ENCODE measurements at regions not wholly inside any gene's neighbourhood (a gene's known extent, or its start where the extent isn't known, plus 50 kb on each side); places are given as distances from the start of the nearest gene placed in this dataset.

DNA sequence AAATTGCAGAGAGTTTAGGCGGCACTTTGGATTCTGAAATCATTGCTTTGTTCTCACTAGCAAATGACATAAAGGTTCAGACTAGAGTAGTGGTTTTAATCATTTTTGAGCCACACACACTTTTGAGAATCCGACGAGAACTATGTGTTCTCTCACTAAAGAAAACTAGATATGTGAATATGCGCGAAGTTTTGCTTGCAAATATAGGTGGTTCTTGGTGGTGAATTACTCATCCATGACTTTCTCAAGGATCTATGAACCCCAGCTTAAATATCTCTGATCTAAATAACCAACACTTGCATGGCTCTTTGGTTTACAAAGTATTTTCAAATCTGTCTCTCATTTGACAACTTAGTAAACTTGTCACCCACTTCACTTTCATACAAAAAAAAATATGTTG, 54.8 kb downstream of the NOG start:
- intact Hi-C loops (cut with DNase I; ENCODE audit: low total_unique reads), result no loop called here
- Histone ChIP-seq H3K27me3 (no peaks in the 10 kb centered on the region), H3K9me3 (no peaks in the 10 kb centered on the region), H3K4me3 (no peak overlapping the region), H3K4me1 (no peaks in the 10 kb centered on the region), H3K36me3 (no peaks in the 10 kb centered on the region), H3K27ac (no peak overlapping the region)
- DNase-seq (ENCODE audit: low spot score in 2 of 2), result no peak
- TF ChIP-seq POLR2A (IDR thresholded peaks at IDR 0.05), result no peak
- TF ChIP-seq POLR2AphosphoS5 (IDR thresholded peaks at IDR 0.05), result no peak
- TF ChIP-seq, protein P1, sequence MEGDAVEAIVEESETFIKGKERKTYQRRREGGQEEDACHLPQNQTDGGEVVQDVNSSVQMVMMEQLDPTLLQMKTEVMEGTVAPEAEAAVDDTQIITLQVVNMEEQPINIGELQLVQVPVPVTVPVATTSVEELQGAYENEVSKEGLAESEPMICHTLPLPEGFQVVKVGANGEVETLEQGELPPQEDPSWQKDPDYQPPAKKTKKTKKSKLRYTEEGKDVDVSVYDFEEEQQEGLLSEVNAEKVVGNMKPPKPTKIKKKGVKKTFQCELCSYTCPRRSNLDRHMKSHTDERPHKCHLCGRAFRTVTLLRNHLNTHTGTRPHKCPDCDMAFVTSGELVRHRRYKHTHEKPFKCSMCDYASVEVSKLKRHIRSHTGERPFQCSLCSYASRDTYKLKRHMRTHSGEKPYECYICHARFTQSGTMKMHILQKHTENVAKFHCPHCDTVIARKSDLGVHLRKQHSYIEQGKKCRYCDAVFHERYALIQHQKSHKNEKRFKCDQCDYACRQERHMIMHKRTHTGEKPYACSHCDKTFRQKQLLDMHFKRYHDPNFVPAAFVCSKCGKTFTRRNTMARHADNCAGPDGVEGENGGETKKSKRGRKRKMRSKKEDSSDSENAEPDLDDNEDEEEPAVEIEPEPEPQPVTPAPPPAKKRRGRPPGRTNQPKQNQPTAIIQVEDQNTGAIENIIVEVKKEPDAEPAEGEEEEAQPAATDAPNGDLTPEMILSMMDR (IDR thresholded peaks at IDR 0.05), result no peak

DNA sequence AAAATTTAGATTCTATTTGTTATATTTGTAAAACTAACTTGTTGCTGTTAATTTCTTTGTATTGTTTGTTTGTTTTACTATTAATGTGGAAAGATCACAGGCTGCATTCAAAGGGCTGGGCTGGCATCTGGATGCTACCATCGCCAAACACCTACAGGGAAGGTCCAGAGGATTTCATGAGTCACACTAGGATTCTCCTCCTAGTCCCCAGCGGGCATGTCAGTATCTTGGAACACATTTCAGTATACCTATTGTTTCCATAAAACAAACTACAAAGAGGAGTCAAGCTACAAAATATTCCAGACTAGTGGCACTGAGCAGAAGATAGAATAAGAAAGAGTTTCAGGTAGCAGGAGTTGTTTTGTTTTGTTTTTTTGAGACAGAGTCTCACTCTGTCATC, 55.3 kb downstream of the NOG start:
- no peaks in the 10 kb centered on the region for H3K4me1 ChIP-seq
- H3K27ac ChIP-seq, result no peak overlapping the region
- H3K4me3 ChIP-seq, result no peak overlapping the region
- intact Hi-C loops (cut with DNase I; ENCODE audit: low total_unique reads), result no loop called here
- no peaks in the 10 kb centered on the region for H3K36me3 ChIP-seq
- H3K27me3 ChIP-seq, result no peaks in the 10 kb centered on the region
- no peak for DNase-seq (ENCODE audit: low spot score in 2 of 2)
- H3K9me3 ChIP-seq, result no peaks in the 10 kb centered on the region
- TF ChIP-seq POLR2A (IDR thresholded peaks at IDR 0.05), result no peak
- TF ChIP-seq, protein P1 (IDR thresholded peaks at IDR 0.05), result no peak

DNA sequence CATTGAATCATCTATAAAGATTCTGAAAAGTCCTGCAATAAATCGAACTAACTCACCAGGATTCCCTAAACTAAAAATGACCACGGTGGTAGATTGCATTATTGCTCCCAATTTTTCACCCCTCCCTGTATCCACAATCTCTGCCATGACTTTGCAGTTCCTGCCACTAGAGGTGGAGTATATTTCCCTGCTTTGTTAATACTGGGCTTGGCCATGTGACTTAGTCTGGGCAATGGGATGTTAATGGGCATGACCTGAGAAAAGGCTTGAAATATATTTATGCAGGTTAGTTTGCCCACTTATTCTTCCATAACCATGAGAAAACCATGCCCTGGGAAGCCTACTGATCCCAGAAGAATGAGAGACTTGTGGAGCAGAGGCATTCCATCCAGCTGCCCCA, 59.1 kb downstream of the NOG start:
- no peaks in the 10 kb centered on the region for H3K36me3 ChIP-seq
- no peaks in the 10 kb centered on the region for H3K27me3 ChIP-seq
- no peaks in the 10 kb centered on the region for H3K4me1 ChIP-seq
- TF ChIP-seq POLR2A (IDR thresholded peaks at IDR 0.05), result no peak
- no peak for TF ChIP-seq POLR2AphosphoS5 (IDR thresholded peaks at IDR 0.05)
- TF ChIP-seq, protein P1 (IDR thresholded peaks at IDR 0.05), result no peak
- H3K9me3 ChIP-seq, result no peaks in the 10 kb centered on the region
- H3K27ac ChIP-seq, result no peak overlapping the region
- intact Hi-C loops (cut with DNase I; ENCODE audit: low total_unique reads), result no loop called here
- no peak for DNase-seq (ENCODE audit: low spot score in 2 of 2)
- no peak overlapping the region for H3K4me3 ChIP-seq

DNA sequence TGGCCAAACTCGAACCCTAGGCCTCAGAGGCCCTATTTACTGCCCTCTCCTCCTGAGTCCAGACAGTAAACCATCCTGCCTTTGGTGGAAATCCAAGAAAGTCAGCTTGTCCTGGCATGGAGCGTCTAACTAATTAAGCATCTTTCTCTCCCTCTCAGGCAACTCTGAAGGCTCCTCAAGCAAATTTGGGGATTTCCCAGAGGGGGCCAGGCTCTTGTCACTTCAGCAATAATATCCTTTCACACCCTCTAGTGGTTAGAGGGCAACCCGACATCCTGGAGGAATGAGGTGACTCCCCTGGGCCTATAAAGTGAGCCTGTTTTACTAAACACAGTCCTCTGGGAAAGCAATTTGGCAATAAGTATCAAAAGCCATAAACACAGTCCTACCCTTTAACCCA, 60.4 kb downstream of the NOG start:
- TF ChIP-seq, protein P1 (IDR thresholded peaks at IDR 0.05), result no peak
- TF ChIP-seq POLR2A (IDR thresholded peaks at IDR 0.05) (no peak), POLR2AphosphoS5 (IDR thresholded peaks at IDR 0.05) (no peak)
- intact Hi-C loops (cut with DNase I; ENCODE audit: low total_unique reads), result no loop called here
- no peak for DNase-seq (ENCODE audit: low spot score in 2 of 2)
- Histone ChIP-seq H3K9me3 (no peaks in the 10 kb centered on the region), H3K4me1 (no peaks in the 10 kb centered on the region), H3K4me3 (no peak overlapping the region), H3K27ac (no peak overlapping the region), H3K27me3 (no peaks in the 10 kb centered on the region), H3K36me3 (no peaks in the 10 kb centered on the region)

DNA sequence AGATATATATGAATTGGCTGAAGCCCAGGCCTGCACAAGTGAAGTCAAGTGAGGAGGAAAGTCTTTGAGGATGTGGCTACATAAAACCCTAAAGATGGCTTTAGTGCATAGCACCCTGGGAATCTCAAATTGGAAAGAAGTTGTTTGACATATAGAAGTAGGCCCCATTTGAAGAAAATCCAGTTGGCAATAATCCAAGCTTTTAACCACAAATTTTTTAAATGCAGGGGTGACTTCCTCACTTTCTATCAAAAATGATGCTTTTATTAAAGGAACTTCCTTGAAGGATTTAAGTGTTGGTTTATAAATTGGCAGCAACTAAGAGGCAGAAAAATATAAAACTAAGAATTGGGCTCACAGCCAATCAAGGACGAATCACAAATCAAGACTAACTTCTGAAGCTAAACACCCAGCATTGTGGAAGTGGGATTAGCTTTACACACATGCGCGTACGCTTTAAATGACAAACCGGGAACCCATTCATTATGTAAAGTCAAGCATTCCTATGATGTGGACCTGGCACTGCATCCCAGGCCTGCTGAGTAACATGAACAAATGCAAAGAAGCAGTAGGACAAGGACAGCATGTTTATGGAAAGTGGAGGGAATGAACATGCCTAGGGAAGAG, 63.3 kb downstream of the NOG start:
- no peak overlapping the region for H3K27ac ChIP-seq
- no peaks in the 10 kb centered on the region for H3K9me3 ChIP-seq
- no peaks in the 10 kb centered on the region for H3K36me3 ChIP-seq
- DNase-seq (ENCODE audit: low spot score in 2 of 2), result no peak
- H3K4me3 ChIP-seq, result no peak overlapping the region
- H3K27me3 ChIP-seq, result no peaks in the 10 kb centered on the region
- TF ChIP-seq, protein P1 (IDR thresholded peaks at IDR 0.05), result no peak
- TF ChIP-seq POLR2AphosphoS5 (IDR thresholded peaks at IDR 0.05) (no peak), POLR2A (IDR thresholded peaks at IDR 0.05) (no peak)
- no peaks in the 10 kb centered on the region for H3K4me1 ChIP-seq
- intact Hi-C loops (cut with DNase I; ENCODE audit: low total_unique reads), result no loop called here
